Hepatocyte (in vitro differentiated cells): ENCODE measurements at regions not wholly inside any gene's neighbourhood (a gene's known extent, or its start where the extent isn't known, plus 50 kb on each side); places are given as distances from the start of the nearest gene placed in this dataset.

ENCODE experiments used
- DNase-seq: peaks from one replicate; pipeline ENCODE4 v3.0.0-alpha.2; 2016; ENCODE audit warnings: low spot score
- H2AFZ ChIP-seq: fragments of 200-600 bp; sonication (generic); 2 replicates; pipeline ENCODE4 v1.6.0; 2016; ENCODE audit warnings: antibody characterized with exemption, mild to moderate bottlenecking
- H3K27ac ChIP-seq: fragments of 200-600 bp; sonication (generic); 2 replicates; pipeline ENCODE4 v1.5.1; 2016; ENCODE audit warnings: mild to moderate bottlenecking
- H3K27me3 ChIP-seq: fragments of 200-600 bp; sonication (generic); 2 replicates; pipeline ENCODE4 v1.6.1; 2016
- H3K36me3 ChIP-seq: fragments of 200-600 bp; sonication (generic); replicated peaks from 2 replicates; pipeline ENCODE4 v1.5.1; 2016; ENCODE audit warnings: low read depth; ENCODE audit not compliant: insufficient read depth
- H3K4me1 ChIP-seq: fragments of 200-600 bp; sonication (generic); 2 replicates; pipeline ENCODE4 v1.5.1; 2016; ENCODE audit warnings: mild to moderate bottlenecking, moderate library complexity; ENCODE audit not compliant: insufficient read depth
- H3K4me2 ChIP-seq: fragments of 200-600 bp; sonication (generic); 2 replicates; pipeline ENCODE4 v1.6.0; 2016
- H3K4me3 ChIP-seq: fragments of 200-600 bp; sonication (generic); 2 replicates; pipeline ENCODE4 v1.5.1; 2016; ENCODE audit warnings: mild to moderate bottlenecking
- H3K79me2 ChIP-seq: fragments of 200-600 bp; sonication (generic); 2 replicates; pipeline ENCODE4 v1.6.0; 2017; ENCODE audit warnings: mild to moderate bottlenecking
- H3K9me2 ChIP-seq: fragments of 200-600 bp; sonication (generic); replicated peaks from 2 replicates; pipeline ENCODE4 v1.6.0; 2017; ENCODE audit warnings: mild to moderate bottlenecking; ENCODE audit not compliant: insufficient read depth
- H3K9me3 ChIP-seq: fragments of 200-600 bp; sonication (generic); 2 replicates; pipeline ENCODE4 v1.5.1; 2016; ENCODE audit warnings: low read depth, mild to moderate bottlenecking
- H4K20me1 ChIP-seq: fragments of 200-600 bp; sonication (generic); 2 replicates; pipeline ENCODE4 v1.6.0; 2016; ENCODE audit warnings: mild to moderate bottlenecking; ENCODE audit not compliant: insufficient read depth, poor library complexity, severe bottlenecking
- CTCF ChIP-seq: fragments of 200-600 bp; sonication (generic); IDR thresholded peaks from 2 replicates; pipeline ENCODE4 v1.5.1; 2016; ENCODE audit warnings: antibody characterized with exemption, mild to moderate bottlenecking; ENCODE audit not compliant: poor library complexity
- EZH2 ChIP-seq: fragments of 200-600 bp; sonication (generic); IDR thresholded peaks from 2 replicates; pipeline ENCODE4 v1.6.1; 2016; ENCODE audit warnings: antibody characterized with exemption, mild to moderate bottlenecking, borderline replicate concordance
- EZH2phosphoT487 ChIP-seq: fragments of 200-600 bp; sonication (generic); IDR thresholded peaks from one replicate; pipeline ENCODE4 v1.6.1; 2018; ENCODE audit warnings: antibody characterized with exemption, mild to moderate bottlenecking, low read depth, moderate library complexity; ENCODE audit not compliant: unreplicated experiment, severe bottlenecking
- WGBS: methylation state at CpG from one replicate; pipeline ENCODE4 v1.1.6; 2016; ENCODE audit warnings: low lambda C conversion rate; ENCODE audit errors: missing lambda C conversion rate; 5-methylcytosine and 5-hydroxymethylcytosine counted together

- Histone ChIP-seq H3K79me2 (no peaks in the 10 kb centered on the region), H2AFZ (no peak overlapping the region), H3K27me3 (no peaks in the 10 kb centered on the region), H3K4me2 (no peak overlapping the region), H3K4me1 (no peaks in the 10 kb centered on the region), H3K4me3 (no peak overlapping the region), H3K9me2 (no peaks in the 10 kb centered on the region), H3K9me3 (no peaks in the 10 kb centered on the region), H4K20me1 (no peaks in the 10 kb centered on the region), H3K36me3 (no peaks in the 10 kb centered on the region), H3K27ac (no peak overlapping the region)
- 47% methylated on average over 10 of the region's 10 CpGs for WGBS
- TF ChIP-seq EZH2: no peak
- no peak for TF ChIP-seq EZH2phosphoT487
- TF ChIP-seq CTCF: no peak
- DNase-seq: no peak
Observed at GRCh38 chr4:181225616-181226261, 1017.5 kb upstream of the TENM3 start.

DNA sequence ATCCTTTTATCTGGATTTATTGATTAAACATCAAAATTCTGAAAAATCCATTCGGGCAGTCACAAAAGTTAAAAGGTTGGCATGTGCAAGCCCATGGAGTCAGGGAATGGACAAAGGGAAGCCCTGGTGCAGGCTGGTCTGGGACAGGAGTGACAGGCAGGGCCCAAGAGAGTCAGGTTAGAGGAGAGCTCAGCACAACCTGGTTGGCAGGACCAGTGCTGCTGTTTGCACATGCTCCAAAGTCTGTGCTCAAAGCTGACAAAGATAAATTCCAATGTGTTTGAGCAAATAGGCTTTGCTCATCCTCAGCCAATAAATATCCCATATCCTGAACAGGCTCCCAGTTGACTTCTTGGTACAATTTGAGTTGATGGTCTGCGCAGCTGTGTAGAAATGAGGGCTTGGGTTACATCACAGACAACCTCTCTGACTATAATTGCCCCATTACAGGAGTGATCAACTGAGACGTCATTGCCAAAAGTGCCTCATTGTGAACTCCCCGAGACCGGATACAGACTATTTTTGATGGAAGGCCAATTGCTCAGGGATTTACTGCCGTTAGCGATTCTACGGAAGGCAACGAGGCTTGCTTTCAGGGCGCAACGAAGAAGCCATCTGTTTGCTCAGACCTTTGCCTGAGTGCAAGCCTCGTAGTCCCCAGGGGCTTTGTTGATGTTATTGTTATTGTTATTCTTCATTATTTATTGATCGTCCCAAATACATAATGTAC, 1008.1 kb upstream of the TENM3 start:
- Histone ChIP-seq H3K27me3 (no peaks in the 10 kb centered on the region), H3K9me2 (no peaks in the 10 kb centered on the region), H3K4me1 (no peaks in the 10 kb centered on the region), H3K36me3 (no peaks in the 10 kb centered on the region), H4K20me1 (no peaks in the 10 kb centered on the region), H3K79me2 (no peaks in the 10 kb centered on the region), H3K9me3 (no peaks in the 10 kb centered on the region), H3K4me3 (no peak overlapping the region), H2AFZ (no peak overlapping the region), H3K4me2 (no peak overlapping the region), H3K27ac (no peak overlapping the region)
- WGBS: 90% methylated on average over 13 of the region's 13 CpGs
- no peak for TF ChIP-seq EZH2phosphoT487
- no peak for TF ChIP-seq EZH2
- no peak for TF ChIP-seq CTCF
- DNase-seq: no peak

DNA sequence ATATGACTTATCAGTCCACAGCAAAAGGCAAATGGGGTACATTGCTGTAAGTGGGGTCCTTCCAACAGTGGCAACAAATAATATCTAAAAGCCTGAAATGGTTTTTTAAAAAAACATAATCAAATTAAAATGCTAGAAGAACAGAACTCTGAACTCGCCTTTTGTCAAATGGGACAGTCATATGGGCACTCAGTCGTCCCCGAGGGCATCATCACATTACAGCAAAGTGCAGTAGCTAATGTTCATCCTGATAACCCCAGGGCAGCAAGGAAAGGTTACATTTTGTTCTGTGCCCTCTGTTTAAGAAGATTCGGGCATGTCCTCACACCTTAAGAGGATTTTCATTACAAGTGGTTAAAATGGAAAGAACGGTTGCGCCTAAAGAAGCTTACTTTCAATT, 997.9 kb upstream of the TENM3 start:
- Histone ChIP-seq H3K9me2 (no peaks in the 10 kb centered on the region), H3K4me3 (no peak overlapping the region), H4K20me1 (no peaks in the 10 kb centered on the region), H3K79me2 (no peaks in the 10 kb centered on the region), H3K9me3 (no peaks in the 10 kb centered on the region), H3K36me3 (no peaks in the 10 kb centered on the region), H2AFZ (no peak overlapping the region), H3K27ac (no peak overlapping the region), H3K4me2 (no peak overlapping the region), H3K27me3 (no peaks in the 10 kb centered on the region), H3K4me1 (no peaks in the 10 kb centered on the region)
- TF ChIP-seq EZH2 (no peak), EZH2phosphoT487 (no peak), CTCF (no peak)
- 89% methylated on average over 6 of the region's 6 CpGs for WGBS
- no peak for DNase-seq
